ENCODE measurements at regions not wholly inside any gene's neighbourhood (a gene's known extent, or its start where the extent isn't known, plus 50 kb on each side); places are given as distances from the start of the nearest gene placed in this dataset.

DNA sequence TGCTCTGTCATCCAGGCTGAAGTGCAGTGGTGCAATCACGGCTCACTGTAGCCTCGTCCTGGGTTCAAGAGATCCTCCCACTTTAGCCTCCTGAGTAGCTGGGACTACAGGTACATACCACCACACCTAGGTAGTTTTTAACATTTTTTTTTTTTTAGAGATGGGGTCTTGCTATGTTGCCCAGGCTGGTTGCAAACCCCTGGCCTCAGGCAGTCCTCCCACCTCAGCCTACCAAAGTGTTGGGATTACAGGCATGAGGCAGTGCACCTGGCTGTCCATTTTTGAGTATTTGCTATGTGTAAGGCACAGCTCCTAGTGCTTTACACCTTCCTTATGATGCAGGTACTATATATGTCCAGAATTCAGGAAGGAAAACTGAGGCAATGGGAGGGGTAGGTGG, 138.8 kb upstream of the ZNF536 start:
- TF ChIP-seq, protein P1, sequence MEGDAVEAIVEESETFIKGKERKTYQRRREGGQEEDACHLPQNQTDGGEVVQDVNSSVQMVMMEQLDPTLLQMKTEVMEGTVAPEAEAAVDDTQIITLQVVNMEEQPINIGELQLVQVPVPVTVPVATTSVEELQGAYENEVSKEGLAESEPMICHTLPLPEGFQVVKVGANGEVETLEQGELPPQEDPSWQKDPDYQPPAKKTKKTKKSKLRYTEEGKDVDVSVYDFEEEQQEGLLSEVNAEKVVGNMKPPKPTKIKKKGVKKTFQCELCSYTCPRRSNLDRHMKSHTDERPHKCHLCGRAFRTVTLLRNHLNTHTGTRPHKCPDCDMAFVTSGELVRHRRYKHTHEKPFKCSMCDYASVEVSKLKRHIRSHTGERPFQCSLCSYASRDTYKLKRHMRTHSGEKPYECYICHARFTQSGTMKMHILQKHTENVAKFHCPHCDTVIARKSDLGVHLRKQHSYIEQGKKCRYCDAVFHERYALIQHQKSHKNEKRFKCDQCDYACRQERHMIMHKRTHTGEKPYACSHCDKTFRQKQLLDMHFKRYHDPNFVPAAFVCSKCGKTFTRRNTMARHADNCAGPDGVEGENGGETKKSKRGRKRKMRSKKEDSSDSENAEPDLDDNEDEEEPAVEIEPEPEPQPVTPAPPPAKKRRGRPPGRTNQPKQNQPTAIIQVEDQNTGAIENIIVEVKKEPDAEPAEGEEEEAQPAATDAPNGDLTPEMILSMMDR (IDR thresholded peaks at IDR 0.05), result no peak
- no peak for TF ChIP-seq POLR2A (IDR thresholded peaks at IDR 0.05)

Measured in thyroid gland (tissue), 4 donors.